ENCODE measurements at regions not wholly inside any gene's neighbourhood (a gene's known extent, or its start where the extent isn't known, plus 50 kb on each side); places are given as distances from the start of the nearest gene placed in this dataset.

GRCh38 chr4:128516301-128516969 is 228.8 kb upstream of the PGRMC2 start:
- H3K4me3 ChIP-seq (ENCODE audit: low read length, poor library complexity, severe bottlenecking), result no peak overlapping the region
- no peak overlapping the region for H3K9ac ChIP-seq (ENCODE audit: low read depth, low read length, poor library complexity, severe bottlenecking)
- no peaks in the 10 kb centered on the region for H3K36me3 ChIP-seq (ENCODE audit: insufficient read depth, low read length)
- no peak overlapping the region for H2AFZ ChIP-seq (ENCODE audit: low read length)
- no peaks in the 10 kb centered on the region for H3K27me3 ChIP-seq (ENCODE audit: insufficient read depth, low read length, poor library complexity, severe bottlenecking)
- H3K79me2 ChIP-seq (ENCODE audit: insufficient read depth, low read length), result no peaks in the 10 kb centered on the region
- H3F3A ChIP-seq (ENCODE audit: low read depth), result no peaks in the 10 kb centered on the region
- H3K9me2 ChIP-seq (replicated peaks; ENCODE audit: low read depth, low read length), result no peaks in the 10 kb centered on the region
- H4K20me1 ChIP-seq (ENCODE audit: insufficient read depth, low read length, poor library complexity, severe bottlenecking), result no peaks in the 10 kb centered on the region
- no peak for TF ChIP-seq EZH2phosphoT487 (IDR thresholded peaks at IDR 0.05; ENCODE audit: borderline replicate concordance)
- TF ChIP-seq, protein P1, sequence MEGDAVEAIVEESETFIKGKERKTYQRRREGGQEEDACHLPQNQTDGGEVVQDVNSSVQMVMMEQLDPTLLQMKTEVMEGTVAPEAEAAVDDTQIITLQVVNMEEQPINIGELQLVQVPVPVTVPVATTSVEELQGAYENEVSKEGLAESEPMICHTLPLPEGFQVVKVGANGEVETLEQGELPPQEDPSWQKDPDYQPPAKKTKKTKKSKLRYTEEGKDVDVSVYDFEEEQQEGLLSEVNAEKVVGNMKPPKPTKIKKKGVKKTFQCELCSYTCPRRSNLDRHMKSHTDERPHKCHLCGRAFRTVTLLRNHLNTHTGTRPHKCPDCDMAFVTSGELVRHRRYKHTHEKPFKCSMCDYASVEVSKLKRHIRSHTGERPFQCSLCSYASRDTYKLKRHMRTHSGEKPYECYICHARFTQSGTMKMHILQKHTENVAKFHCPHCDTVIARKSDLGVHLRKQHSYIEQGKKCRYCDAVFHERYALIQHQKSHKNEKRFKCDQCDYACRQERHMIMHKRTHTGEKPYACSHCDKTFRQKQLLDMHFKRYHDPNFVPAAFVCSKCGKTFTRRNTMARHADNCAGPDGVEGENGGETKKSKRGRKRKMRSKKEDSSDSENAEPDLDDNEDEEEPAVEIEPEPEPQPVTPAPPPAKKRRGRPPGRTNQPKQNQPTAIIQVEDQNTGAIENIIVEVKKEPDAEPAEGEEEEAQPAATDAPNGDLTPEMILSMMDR (conservative IDR thresholded peaks at IDR 0.05; ENCODE audit: low read length), result no peak
- no peaks in the 10 kb centered on the region for H3K9me3 ChIP-seq (ENCODE audit: insufficient read depth, low read depth, low read length)
- peaks cover 5% of the 10 kb centered on the region for H3K4me1 ChIP-seq (ENCODE audit: insufficient read depth, low read length, poor library complexity, severe bottlenecking)
- no peak overlapping the region for H3K4me2 ChIP-seq (ENCODE audit: low read depth, low read length, poor library complexity, severe bottlenecking)

- Histone ChIP-seq H3K4me3 (ENCODE audit: low read length, poor library complexity, severe bottlenecking) (peak overlapping the region; percentile 2), H3K9ac (ENCODE audit: low read depth, low read length, poor library complexity, severe bottlenecking) (no peak overlapping the region), H3K9me2 (replicated peaks; ENCODE audit: low read depth, low read length) (no peaks in the 10 kb centered on the region), H3K4me2 (ENCODE audit: low read depth, low read length, poor library complexity, severe bottlenecking) (peak overlapping the region; percentile 36), H3K27me3 (ENCODE audit: insufficient read depth, low read length, poor library complexity, severe bottlenecking) (no peaks in the 10 kb centered on the region), H3K36me3 (ENCODE audit: insufficient read depth, low read length) (no peaks in the 10 kb centered on the region), H3K79me2 (ENCODE audit: insufficient read depth, low read length) (no peaks in the 10 kb centered on the region), H3F3A (ENCODE audit: low read depth) (no peaks in the 10 kb centered on the region), H3K9me3 (ENCODE audit: insufficient read depth, low read depth, low read length) (no peaks in the 10 kb centered on the region), H2AFZ (ENCODE audit: low read length) (peak overlapping the region; percentile 85), H4K20me1 (ENCODE audit: insufficient read depth, low read length, poor library complexity, severe bottlenecking) (no peaks in the 10 kb centered on the region), H3K4me1 (ENCODE audit: insufficient read depth, low read length, poor library complexity, severe bottlenecking) (peaks cover 5% of the 10 kb centered on the region)
- TF ChIP-seq, protein P1 (conservative IDR thresholded peaks at IDR 0.05; ENCODE audit: low read length), result no peak
- TF ChIP-seq EZH2phosphoT487 (IDR thresholded peaks at IDR 0.05; ENCODE audit: borderline replicate concordance), result no peak
These were observed 226.3 kb upstream of the PGRMC2 start for GRCh38 chr4:128513664-128514484.

- no peaks in the 10 kb centered on the region for H3K9me2 ChIP-seq (replicated peaks; ENCODE audit: low read depth, low read length)
- H3K4me1 ChIP-seq (ENCODE audit: insufficient read depth, low read length, poor library complexity, severe bottlenecking), result peaks cover 5% of the 10 kb centered on the region
- H2AFZ ChIP-seq (ENCODE audit: low read length), result no peak overlapping the region; the same call in 1 of the 2 replicates
- no peak overlapping the region for H3K4me3 ChIP-seq (ENCODE audit: low read length, poor library complexity, severe bottlenecking)
- H3K9ac ChIP-seq (ENCODE audit: low read depth, low read length, poor library complexity, severe bottlenecking), result no peak overlapping the region
- H3K36me3 ChIP-seq (ENCODE audit: insufficient read depth, low read length), result no peaks in the 10 kb centered on the region
- H3K4me2 ChIP-seq (ENCODE audit: low read depth, low read length, poor library complexity, severe bottlenecking), result no peak overlapping the region
- no peaks in the 10 kb centered on the region for H3K79me2 ChIP-seq (ENCODE audit: insufficient read depth, low read length)
- no peaks in the 10 kb centered on the region for H3K27me3 ChIP-seq (ENCODE audit: insufficient read depth, low read length, poor library complexity, severe bottlenecking)
- TF ChIP-seq, protein P1 (conservative IDR thresholded peaks at IDR 0.05; ENCODE audit: low read length), result no peak
- no peak for TF ChIP-seq EZH2phosphoT487 (IDR thresholded peaks at IDR 0.05; ENCODE audit: borderline replicate concordance)
- H4K20me1 ChIP-seq (ENCODE audit: insufficient read depth, low read length, poor library complexity, severe bottlenecking), result no peaks in the 10 kb centered on the region
- H3K9me3 ChIP-seq (ENCODE audit: insufficient read depth, low read depth, low read length), result no peaks in the 10 kb centered on the region
- H3F3A ChIP-seq (ENCODE audit: low read depth), result no peaks in the 10 kb centered on the region
These were observed 225.2 kb upstream of the PGRMC2 start for GRCh38 chr4:128512767-128513322.
